GM18508 (cell line): ENCODE measurements at regions not wholly inside any gene's neighbourhood (a gene's known extent, or its start where the extent isn't known, plus 50 kb on each side); places are given as distances from the start of the nearest gene placed in this dataset.
"Not testable (repeated sequence)": the region's sequence is repeated elsewhere in the genome, so short reads cannot be mapped to it uniquely, and the experiment has no call there.

ENCODE experiments used
- ATAC-seq: cut with Tn5 transposase; IDR thresholded peaks from one replicate; pipeline ENCODE4 v1.9.1; 2021; ENCODE audit warnings: moderate number of reproducible peaks; ENCODE audit not compliant: insufficient read depth, unreplicated experiment

DNA sequence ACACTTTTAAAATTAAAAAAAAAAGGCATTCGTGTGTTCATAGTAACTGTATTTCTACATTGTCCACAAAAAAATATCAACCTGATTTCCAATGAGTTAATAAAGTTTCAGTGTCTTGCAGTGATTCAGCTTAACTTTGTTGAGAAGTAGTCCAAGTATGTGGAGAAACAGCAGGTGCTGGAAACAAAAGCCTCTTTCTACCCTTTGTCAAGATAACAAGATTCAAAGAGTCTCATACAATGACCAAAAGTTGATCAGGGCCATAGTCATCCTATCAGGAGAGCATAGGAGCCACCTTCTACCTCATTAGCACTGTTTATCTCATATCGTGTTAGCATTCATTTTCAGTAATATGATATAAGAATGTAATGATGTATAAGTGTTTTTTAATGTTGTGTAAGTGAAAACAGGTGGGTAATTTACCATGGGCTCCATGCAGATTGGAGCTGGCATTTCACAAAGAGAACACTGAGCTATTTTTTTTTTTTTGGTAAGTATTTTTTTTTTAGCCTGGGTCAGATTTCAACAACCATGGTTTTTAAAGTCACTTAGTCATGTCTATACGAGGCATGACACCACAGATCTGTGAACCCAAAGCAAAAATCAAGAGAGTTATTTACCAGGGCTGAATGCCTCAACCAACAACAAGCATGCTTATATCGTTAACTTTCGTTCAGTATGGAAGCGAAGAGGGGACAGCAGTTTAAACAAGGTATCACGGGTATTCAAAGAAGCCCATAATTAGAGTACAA, 165.0 kb upstream of the ZNF521 start:
- ATAC-seq, result no peak

DNA sequence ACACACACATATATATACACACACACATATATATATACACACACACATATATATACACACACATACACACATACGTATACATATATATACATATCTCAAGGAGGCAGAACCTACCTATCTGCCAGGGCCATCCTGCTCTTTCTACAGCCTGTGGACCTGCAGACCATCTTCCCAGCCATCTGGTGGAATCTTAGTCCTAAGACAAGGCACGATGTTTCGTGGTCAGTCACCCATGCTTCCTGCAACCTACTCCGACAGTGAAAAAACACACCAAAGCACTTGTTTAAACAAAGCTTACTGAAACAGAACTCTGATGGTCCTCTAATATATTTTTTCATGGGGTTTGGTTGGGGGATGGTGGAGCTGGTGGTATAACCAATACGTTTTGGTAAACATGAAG, 164.2 kb upstream of the ZNF521 start:
- no peak for ATAC-seq

DNA sequence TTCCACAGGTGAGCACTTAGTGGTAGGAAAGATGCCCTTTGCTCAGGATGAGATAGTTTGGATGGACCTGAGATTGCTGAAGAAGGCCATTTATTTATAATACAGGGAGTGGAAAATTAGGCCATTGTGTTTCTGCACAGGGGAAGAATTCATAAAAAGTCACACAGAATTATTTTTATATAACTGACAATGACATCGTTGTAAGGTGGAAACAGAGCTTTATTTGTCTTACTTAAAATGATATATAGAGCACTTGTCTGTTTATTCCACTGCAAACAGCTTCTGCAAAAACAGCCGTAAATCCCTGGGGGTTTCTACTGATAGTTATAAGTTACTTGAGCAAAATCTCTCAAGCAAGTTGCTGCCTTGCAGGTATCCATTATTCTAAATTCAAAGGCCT, 158.1 kb upstream of the ZNF521 start:
- ATAC-seq, result no peak

DNA sequence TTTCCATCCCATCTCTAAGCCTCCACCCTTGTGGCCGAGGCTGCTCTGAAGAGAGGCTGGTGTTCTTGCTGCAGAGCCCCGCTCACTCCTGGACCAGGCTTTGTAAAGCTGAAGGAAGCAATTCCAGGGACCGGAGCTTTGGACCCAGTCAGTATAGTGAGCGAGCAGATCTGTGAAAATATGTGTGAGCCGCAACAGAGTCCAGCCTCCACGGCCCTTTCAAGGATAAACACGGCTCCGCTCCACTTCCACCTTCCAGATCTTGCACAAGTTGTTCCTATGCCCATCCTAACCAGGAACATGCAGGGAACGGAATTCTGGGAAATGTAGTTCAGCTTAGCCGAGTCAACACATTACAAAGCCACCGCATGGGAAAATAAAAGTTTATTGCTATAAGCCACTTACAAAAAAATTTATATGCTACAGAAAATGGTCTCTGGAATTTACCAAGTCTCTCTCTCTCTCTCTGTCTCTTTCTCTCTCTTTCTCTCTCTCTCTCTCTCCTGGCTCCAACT, 151.7 kb upstream of the ZNF521 start:
- no peak for ATAC-seq

DNA sequence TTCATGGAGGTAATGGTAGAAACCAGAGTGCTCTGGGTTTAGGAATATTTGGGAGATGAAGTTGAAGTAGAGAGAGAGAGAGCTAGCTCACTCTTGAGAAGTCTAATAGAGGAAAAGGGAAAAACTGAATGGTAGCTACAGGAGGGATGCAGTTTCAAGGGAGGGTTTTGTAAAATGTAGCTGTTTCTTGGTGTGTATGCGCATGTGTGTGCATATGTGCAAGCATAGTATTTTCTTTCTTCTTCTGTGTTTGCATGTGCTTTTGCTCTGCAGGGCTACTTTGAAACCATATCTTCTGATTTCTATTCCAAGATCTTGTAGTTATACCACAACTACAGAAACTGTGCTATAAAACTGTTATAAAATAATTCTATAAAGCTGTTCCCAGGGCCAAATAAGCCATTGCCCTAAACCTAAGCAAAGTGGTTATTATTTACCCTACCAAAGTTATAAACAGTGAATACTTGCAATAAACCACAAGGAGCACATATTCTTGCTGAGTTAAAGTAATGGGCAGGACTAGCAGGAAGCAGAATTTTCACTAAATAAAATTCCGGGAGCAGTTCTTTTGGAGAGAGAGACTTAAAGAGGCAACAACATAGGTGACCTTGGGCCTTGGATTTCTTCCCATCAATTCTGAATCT, 145.3 kb upstream of the ZNF521 start:
- ATAC-seq, result no peak

DNA sequence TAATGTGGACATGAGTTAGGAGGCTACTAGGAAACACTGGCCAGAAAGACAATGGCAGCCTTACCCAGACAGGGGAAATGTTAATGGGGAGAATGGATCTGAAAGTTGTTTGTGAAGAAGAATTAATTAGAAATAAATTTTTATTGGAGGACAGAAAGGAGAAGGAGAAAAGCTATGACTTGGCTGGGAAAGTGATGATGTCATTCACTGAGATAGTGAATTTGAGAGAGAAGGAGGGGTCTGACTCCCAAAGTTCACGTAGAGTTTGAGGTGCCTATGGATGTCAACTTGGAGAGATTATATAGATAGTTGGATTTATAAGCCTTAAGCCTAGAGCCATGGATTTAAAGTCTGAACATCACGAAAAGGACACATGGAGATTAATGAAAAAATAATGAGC, 144.6 kb upstream of the ZNF521 start:
- ATAC-seq, result no peak

DNA sequence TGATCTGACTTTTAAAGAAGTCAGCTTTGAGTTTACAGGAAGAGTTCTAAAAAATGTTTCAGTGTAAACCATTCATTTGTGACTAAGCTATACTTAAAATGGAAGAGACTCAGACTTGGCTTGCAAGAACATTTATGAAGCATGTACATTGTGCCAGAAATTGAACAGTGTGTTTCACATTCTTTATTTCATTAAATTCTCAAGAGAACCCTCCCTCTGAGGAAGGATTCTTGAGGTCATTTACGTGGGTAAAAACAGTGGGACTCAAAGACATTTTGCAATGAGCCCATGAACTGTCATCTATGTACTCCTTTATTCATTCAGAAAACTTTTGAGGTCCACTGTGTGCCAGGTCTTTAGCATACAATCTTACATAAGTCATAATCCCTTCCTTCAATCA, 143.6 kb upstream of the ZNF521 start:
- no peak for ATAC-seq

DNA sequence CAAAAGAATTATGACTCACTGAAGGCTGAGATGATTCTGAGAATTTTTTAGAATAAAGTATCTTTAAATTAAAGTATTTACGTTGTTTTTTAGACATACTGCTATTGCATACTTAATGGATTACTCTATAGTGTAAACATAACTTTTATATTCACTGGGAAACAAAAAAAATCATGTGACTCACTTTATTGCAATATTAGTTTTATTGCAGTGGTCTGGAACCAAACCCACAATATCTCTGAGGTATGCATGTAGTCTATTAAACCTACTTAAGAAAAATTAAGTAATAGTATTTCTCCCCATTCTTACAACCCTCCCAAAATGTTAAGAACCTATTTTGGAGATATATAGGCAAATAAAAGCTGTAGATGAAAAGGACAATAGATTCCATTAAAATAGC, 142.9 kb upstream of the ZNF521 start:
- ATAC-seq, result no peak

DNA sequence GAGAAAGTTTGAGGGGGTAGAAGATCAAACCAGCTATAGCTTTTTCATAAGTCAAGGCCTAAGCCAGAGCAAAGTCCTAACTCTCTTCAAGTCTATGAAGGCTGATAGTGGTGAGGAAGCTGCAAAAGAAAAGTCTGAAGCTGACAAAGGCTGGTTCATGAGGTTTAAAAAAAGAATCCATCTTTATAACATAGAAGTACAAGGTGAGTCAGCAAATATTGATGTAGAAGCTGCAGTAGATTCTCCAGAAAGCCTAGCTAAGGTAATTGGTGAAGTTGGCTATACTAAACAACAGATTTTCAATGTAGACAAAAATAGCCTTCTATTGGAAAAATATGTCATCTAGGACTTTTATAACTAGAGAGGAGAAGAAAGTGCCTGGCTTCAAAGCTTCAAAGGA, 141.4 kb upstream of the ZNF521 start:
- ATAC-seq, result no peak

DNA sequence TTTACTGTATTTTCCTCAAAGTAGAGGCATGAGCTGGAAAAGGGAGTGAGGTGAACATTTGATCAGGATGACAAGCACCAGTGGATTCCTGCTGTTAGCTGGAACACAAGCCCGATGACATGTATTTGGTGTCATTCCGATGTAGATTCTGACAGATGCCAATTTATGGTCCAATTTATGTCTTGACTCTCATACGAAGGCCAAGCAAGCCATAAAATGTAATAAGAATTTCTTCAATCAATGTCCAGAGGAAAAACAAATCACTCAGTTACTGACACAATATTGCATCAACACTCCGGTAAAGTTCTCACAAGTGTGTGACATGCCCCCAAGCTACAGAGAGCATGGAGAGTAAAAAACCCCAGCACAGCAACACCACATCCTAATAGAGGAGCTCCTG, 138.3 kb upstream of the ZNF521 start:
- ATAC-seq, result no peak

DNA sequence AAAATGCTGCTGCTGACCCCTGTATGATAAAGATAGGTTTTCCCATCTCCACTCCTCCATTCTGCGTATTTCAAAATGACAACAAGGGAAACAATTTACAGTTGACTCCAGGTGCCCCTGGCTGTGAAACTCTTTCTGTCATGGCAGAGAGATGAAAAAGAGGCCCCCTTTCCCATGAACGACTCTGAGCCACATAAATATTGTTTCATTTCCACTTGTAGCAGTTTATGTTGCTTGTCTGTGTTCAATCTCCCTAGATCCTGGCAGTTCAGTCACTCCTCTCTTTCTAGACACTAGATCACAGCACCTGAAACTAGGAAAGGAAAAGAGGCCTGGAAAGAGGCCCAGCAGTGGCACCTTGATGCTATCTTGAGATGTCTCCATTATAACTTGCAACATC, 121.0 kb upstream of the ZNF521 start:
- ATAC-seq, result no peak

DNA sequence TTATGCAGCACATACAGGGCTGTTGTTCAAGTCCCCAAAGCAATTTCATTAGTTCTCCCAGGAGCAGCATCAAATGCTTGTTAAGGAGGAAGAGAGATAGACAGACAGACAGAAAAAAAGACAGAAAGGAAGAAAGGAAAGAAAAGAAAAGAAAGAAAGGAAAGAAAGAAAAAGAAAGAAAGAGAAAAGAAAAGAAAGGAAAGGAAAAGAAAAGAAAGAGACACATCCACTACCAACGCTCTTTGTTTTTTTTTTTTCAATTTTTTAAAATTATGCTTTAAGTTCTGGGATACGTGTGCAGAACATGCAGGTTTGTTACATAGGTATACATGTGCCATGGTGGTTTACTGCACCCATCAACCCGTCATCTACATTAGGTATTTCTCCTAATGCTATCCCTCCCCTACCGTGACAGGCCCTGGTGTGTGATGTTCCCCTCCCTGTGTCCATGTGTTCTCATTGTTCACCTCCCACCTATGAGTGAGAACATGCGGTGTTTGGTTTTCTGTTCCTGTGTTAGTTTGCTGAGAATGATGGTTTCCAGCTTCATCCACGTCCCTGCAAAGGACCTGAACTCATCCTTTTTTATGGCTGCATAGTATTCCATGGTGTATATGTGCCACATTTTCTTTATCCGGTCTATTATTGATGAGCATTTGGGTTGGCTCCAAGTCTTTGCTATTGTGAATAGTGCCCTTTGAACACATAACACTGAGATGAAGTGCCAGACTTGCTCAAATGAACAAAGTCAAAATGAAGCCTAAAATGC, 119.0 kb upstream of the ZNF521 start:
- not testable (repeated sequence) for ATAC-seq

DNA sequence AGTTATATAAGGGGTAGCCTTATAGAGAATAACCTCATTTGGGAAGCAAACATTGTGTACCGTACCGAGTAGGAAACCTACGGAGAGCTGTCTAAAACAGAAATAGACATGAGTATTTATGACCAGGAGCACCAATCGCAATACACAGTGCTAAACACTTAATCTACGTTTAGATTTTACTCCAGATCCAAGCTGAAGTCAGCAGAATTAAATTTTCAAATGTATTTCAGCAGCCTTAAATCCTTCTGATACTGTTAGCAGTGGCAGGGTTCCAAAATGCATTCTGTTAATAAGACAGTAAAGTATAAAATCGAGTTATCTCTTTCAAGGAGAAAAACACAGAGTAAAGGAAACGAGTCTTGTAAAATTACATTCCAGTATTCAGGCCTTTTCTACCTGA, 118.1 kb upstream of the ZNF521 start:
- ATAC-seq, result no peak

DNA sequence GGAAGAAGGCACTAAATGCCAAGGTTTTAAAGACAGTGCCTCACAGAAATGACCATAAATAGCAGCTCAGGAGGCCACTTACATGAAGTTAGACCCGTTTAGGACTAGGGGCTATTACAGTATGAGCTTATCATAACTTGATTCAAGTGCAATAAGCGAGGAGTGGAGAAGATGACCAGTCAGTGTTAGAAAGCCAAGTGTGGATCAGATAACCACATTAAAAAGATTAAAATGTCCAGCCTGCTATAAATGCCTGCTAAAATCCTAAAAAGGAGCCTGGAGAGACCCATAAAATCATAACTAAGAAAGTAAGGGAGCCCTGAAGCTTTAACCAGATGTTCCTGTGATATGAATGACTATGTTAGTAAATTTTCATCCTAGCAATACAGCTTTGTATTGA, 117.5 kb upstream of the ZNF521 start:
- ATAC-seq, result no peak

DNA sequence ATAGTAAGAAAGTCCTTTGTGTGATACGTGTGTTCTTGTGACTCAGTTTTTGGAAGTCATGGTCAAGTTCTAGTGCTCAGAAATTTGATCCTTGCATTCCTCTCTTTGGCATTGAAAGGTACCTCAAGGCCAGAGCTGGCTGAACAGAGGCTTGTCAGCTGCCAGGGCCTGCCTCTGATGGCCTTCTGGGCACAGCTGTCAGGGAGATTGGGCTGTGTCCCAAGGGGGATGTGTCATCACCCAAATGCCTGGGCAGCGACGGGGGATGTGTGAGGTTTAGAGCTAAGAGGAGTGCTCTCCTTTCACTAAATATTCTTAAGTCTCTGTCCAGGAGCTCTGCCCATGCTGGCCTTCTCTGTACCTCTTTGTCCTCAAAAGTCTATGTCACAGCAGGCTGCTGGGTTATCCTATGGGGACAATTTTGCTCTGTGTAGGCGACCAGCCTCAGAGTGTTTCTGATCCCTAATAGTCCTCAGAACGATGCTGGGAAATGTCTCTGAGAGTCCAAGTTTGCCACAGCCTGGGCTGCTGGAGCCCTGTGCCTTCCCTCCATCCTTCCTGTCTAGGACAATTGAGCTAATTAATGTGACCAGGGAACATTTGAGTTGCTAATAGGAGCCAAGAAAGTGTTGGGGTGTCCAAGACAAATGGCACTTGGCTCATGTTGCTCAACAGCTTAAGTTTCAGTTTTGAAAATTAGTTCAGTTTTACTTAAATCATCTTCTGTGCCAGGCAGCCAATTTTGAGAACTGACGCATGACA, 115.4 kb upstream of the ZNF521 start:
- ATAC-seq, result no peak

DNA sequence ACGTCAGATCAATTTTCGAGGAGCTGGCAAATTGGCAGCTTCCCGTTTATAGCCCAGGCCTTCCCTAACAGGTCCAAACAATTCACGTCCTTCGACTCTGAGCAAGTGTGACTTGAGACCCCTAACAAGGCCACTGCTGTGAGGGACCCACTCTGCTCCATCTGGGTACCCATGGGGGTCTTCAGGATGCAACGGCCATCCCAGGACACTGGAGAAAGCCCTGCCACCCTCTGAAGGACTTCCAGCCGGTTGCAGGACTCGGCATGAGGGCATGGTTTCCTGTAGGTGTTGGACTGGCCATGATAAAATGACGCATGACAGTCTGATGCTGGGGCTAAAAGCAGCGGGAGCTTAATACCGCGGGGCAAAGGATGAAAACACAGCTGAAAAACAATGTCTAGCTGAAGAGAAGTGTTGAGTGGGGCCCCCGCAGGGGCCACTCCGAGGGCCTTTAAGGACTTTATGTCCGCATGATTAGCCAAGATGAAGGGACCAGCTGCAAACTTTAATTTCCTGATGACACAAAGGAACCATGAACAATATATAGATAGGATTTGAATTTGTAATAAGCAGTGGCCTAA, 113.3 kb upstream of the ZNF521 start:
- no peak for ATAC-seq

DNA sequence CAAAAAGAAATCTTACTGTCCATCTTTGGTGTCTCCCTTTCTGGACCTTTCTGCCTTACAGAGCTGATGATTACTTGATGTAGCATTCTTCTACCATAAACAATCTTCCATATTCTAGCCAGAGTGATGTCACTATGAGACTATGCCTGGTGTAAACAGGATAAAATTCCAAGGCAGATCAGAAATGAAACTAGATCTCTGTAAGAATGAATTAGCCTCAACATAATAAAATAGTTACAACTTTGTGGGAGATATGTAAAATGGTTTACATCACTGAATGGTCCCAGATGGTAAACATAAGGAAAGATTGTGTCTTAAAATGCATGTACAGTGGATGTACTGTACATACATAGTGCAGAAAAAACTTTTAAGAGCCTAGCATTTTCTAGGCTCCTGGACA, 112.3 kb upstream of the ZNF521 start:
- no peak for ATAC-seq

DNA sequence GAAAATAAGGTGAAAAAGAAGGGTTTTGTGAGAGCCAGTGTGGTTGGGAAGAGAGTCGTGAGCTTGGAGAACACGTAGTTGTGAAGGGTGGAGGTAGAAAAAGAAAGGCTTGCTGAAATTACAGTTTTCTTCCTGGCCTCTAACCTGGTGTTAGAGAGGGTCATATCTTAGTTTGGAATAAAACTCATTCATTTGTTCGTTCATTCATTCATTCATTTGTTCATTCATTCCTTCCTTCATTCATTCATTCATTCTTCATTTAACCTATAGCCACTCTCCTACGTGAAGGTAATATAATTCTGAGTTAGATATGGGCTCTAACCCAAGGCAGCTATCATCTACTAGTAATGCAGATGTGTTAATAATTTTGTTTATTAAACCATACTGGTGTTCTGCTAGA, 111.8 kb upstream of the ZNF521 start:
- no peak for ATAC-seq

DNA sequence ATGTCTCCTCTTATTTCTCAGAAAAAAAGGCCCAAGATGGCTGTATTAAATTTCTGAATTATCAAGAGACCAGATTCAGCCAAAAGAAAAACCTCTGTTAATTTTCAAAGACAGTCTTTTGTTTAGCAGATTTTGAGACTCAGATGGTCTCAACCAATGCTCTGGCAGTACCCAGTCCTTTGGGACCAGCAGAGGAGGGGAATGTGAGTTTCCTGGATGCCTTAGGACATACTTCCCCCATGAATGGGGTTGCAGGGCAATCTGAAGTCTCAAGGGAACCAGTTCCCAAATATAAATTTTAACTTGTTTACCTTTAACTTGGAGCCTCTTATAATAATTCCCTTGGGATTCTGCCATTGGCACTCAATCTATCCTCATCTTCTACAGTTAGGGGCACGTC, 107.8 kb upstream of the ZNF521 start:
- no peak for ATAC-seq

DNA sequence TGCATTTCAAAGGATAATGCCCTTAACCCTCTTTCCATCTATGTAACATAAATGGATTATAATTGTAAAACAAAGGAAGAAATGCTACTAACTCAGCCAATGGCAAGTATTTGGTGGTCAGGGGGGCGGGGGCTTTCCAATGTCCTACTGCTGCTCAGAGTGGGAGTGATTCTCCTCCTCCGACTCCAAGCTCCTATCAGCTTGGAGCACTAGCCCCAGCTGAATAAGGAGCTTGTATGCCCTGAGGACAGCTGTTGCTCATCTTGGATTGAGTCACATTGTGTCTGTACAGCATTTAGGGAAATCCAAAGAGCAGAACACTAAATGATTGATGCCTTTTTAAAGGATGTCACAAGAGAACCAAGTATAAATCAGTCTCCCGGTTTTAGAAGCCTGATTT, 105.6 kb upstream of the ZNF521 start:
- no peak for ATAC-seq
